GM19452 (cell line): ENCODE measurements at regions not wholly inside any gene's neighbourhood (a gene's known extent, or its start where the extent isn't known, plus 50 kb on each side); places are given as distances from the start of the nearest gene placed in this dataset.
A peak's percentile ranks its signal among the peaks of the same experiment; 100 is the strongest.

Source experiments
- ATAC-seq: cut with Tn5 transposase; IDR thresholded peaks from one replicate; pipeline ENCODE4 v1.9.1; 2021; ENCODE audit not compliant: unreplicated experiment

DNA sequence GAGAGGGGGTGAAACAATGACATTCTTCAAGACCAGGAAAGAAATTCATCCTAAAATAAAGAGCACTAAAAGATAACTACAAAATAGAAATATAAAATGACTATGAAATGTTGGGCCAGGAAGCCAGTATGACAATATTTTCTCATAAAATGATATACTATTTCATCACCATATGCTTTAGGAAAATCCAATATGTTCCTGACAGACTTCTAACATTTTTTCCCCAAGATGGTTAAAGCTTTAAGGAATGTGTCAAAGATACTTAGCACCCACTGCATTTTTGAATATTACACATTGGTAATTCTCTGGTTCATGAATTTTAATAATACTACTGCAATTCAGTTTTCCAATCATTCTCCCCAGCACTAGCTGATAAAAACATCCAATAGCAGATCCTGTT lies 87.7 kb upstream of the PLEKHG7 start:
- no peak for ATAC-seq

DNA sequence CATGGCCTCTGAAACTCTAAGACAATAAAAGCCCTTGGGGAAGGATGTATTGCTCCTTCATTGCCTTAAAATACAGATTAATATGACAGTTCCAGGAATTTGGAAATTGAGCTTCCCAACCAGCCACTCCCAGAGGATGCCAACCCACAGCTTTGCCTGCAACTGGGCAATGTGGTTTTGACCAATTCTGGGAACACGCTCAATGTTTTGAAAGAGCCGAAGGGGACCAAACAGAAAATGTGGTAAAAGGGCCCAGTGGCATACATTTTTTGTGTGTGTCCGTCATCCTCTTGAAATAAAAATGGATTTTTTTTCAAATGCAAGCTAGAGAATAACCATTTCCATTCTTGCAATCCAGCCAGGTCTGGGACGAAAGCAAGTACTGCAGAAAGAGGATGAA lies 88.3 kb upstream of the PLEKHG7 start:
- no peak for ATAC-seq

DNA sequence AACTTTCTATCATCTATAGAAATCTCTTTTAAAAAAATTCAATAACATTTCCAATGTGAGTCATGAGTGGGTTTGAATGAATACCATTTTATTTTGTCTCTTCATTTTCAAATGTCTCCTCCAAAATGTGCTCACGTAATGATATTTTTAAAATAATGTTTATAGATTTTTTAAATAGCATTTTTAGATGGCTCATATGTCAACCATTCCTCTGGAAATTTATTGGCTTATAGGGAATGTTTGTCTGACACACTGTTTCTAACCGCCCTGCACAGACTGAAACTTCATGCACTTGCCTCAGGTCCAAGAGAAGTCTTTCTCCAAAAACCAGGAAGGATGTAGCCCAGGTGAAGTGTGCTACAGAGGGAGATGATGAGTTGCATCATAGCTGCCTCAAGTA lies 88.8 kb upstream of the PLEKHG7 start:
- no peak for ATAC-seq

DNA sequence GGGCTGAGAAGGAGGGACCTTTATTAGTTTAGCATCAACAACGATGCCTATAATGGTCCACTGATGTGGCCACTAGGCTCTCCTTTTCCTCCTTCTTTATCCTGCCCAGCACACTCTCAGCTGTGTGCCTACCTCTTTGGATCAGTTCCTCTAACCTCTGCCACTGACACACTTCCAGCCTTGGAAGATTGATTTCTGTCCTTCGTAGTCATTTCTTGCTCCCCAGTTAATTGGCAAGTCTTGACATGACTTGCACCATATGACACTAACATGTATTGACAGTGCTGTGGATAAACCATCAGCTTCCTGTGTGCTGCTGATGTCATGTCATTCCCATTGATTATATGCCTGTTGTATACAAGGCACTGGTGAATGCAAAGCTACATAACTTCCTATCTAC lies 90.2 kb upstream of the PLEKHG7 start:
- ATAC-seq: no peak

DNA sequence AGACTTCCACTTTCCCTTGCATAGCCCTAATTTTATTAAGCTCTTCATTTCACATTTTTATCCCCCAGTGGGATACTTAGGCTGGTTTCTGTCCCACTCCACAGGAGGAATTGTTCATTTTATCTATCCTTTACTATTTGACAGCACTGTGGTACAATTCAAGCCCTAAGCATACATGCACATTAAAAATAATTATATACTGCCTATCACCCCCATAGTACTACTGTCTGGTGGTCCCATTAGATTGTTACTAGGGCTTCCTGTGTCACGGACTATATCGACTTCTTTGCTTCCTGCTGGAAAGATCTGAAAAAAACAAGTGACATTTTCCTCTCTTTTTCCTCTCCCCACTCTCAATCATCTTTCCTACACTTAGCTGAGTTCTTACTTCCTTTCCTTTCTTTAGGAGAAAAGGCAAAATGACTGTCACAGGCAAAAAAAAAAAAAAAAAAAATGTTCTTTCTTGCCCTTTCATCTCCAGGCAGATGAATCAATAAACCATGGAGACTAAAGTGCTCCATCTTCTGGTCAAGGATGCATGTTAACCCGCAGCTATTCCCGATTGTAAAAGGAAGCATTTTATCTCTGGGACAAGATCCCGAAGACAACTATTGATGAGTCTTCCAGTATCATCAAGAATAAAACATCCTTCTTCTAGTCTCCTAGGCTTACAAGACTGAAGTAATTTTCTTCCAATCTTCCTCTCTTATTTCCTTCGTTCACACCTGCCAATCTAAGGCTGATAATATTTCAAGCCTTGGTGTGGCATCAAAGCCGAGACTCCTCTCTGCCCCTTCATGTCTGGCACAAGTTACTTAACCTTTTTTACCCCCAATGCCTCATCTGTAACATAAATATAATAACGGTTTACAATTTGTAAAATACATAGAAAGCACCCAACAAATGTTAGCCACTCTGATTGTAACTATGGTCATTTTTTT lies 94.4 kb upstream of the PLEKHG7 start:
- no peak for ATAC-seq

DNA sequence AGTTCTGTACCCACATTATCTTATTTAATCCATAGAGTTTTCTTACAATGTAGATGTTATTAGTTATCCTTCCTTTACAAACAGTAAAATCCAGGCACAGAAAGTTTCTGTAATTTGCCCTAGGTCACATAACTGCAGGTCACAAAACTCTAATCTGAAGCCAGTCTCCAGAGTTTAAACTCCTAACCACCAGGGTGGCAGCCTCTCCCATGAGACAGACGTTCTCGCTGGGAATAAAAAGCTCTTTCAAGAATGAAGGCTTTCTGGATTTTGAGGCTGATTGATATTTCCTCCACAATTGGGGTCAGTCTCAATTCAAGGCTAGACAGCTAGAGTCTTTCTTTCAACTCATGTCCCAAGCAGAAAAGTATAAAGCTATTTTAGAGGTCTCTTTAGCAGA lies 95.8 kb upstream of the PLEKHG7 start:
- no peak for ATAC-seq

DNA sequence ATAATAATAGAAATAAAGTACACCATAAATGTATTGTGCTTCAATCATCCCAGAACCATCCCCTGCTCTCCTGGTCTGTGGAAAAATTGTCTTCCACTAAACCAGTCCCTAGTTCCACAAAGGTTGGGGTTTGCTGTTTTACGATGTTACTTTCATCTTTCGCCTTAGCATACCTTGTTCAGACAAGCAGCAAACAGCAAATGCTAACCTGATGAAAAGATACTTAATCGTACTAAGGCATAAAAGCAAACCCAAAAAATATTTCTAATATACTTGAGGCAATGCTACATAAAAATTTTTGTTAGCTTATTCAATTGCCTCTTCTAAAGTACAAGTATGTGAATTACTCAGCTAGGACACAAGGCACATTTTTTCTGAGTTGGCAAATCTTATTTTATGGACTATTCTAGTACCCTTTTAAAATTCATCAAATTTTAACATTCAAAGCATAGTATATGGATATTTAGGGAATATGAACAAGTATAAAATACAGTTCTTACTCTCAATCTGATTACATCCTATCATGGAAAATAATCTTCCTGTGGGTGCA lies 97.1 kb upstream of the PLEKHG7 start:
- no peak for ATAC-seq

DNA sequence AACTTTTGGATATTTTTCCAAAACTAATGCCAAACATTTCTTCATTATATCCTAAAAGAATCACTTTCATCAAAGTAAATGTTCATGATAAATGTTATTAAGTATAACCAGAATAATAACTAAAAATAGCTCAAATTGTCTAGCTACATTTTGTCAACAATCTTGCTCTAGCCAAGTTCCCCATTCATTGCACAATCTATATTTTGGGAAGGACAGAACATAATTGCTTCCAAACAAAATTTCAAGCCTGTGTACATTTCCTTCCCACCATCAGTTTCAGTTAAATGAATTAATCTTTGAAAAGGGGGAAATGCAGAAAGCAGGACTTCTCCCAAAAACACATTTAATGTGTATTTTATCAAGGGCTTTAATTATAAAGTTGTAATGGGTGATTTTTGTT lies 98.0 kb upstream of the PLEKHG7 start:
- no peak for ATAC-seq

DNA sequence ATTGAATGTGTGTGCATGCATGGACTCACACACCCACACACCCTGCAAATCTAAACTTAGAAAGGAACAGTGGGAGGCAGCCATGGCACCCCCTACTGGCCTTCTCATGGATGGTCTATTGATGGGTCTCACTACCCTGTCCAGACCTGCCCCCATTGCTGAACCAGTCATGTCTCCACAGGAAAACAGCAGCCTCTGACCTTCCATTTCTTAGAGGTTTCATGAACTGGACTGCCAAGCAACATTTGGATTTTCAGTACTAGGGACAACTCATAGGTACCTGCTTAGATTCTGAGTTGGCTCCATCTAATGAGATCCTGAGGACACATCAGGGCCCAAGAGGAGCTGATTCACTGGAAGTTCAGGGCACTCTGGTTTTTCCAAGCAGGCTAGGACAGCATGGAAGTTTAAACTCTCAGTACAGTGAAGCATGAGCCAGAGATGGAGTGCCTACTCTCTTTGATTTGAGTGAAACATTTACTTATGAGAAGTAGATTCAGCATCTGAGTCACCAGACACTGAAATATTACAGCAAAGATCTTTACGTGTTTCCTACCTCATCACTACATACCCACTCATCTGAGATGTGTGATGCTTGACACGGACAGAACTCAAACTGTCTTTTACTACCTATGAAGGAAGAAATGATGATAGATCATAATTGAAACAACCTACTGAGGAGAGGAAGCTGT lies 98.9 kb upstream of the PLEKHG7 start:
- no peak for ATAC-seq

DNA sequence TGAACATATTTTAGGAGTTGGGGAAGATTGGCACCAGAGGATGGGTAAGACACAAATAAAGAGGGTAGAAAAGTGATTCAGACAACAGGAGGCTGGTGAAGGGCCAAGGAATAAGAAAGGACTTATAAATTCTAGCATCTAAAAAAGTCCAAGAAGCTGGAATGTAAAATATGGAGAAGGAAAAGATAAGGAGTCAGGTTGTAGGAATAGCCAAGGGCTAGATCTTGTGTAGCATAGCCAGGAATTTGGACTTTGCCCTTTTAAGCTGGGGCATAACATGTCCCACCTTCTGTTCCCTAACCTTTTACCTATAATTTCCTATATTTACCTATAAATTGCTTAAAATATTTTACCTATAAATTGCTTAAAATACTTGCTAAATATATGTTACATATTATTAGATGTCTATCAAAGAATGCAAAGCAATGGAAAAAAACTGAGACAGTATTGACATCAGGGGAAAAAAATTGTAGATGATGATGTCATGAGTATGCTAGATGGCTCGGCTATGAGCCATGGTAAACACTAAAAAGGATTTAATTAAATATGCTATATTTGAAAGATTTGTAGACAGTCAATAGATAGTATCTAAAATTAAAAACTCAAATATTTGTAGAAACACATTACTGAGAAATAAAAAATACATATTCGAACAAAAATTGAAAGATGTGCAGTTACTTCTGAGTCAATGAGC lies 99.7 kb upstream of the PLEKHG7 start:
- no peak for ATAC-seq

DNA sequence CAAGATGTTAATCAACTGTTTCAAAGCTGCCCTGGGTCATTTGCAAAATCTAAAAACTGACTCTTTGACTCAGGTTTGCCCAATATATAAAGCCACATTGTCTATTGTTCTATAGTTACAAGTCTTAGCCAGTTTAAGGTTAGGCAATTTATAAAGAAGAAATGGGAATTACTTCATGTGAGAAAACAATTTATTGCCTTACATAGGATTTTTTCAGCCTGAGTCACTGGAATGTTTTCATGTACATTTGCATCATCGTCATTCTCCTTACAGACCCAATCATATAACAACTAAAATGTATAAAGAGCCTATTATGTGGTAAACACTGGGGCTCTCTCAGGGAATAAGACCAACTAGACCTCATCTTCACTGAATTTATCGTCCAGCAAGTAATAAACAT lies 100.3 kb upstream of the PLEKHG7 start:
- ATAC-seq: no peak

DNA sequence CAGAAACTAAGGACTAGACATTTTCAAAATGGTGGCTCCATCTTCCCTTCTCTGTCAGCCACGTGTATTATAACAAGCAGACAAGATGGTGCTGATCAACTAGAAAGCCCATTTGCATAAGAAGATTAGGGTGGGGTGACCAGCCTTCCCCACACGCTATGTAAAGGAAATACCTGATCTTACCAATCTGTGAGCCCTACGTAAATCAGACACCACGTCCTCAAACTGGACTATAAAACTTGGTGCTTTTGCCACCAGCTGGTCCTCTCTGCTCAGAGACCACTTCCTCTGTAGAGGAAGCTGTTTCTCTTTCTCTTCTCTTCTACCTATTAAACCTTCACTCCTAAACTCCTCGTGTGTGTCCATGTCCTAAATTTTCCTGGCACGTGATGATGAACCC lies 101.1 kb upstream of the PLEKHG7 start:
- ATAC-seq: no peak

DNA sequence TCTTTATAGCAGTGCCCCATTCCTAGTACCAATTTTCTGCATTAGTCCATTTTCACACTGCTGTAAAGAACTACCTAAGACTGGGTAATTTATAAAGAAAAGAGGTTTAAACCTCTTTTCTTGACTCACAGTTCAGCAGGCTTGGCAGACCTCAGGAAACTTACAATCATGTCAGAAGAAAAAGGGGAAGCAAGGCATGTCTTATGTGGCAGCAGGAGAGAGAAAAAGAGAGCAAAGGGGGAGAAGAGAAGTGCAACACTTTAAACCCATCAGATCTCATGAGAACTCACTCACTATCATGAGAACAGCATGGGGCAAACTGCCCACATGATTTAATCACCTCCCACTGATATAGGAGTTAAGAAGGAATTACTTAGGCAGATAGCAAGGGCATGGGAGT lies 101.6 kb upstream of the PLEKHG7 start:
- no peak for ATAC-seq

DNA sequence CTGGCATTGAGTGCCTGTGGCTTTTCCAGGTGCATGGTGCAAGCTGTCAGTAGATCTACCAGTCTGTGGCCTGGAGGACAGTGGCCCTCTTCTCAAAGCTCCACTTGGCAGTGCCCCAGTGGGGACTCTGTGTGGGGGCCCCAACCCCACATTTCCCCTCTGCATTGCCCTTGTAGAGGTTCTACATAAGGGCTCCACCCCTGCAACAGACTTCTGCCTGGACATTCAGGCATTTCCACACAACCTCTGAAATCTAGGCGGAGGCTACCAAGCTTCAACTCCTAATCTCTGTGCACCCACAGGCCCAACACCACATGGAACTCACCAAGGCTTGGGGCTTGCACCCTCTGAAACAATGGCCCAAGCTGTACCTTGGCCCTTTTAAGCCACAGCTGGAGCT lies 102.7 kb upstream of the PLEKHG7 start:
- no peak for ATAC-seq

DNA sequence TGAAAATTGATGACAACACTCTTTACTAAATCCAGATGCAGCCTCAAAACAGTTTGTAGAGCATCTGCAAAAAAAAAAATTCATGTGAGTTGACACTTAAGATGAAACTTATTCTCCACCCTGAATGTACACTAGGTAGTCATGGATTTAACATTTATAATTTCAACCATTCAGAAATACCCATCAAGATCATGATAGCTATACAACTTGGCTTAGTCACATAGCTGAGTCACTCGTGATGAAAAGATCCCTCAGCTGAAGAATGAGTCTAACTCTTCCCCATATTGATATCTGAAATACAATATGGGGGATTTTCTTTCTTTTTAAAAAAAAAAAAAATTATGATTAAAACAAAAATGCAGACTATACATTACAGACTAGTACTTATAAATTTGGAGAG lies 104.8 kb upstream of the PLEKHG7 start:
- no peak for ATAC-seq

DNA sequence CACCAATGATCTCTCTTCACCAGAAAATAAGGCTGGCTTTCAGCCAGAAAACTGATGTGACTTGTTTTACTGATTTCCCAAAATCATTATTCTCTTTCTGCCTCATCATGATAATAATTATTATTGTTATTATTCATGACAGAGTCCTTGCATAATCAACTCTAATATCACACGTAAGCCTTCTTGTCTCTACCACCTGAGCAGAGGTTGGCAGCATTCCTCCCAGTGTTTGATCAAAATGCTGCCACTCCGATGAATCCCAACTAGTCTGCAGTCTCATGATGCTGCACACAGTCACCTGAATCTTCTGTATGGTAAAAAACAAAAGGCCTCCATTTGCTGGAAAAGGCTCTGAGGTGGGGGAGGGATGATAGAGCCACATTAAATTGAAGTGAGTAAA lies 105.7 kb upstream of the PLEKHG7 start:
- no peak for ATAC-seq

DNA sequence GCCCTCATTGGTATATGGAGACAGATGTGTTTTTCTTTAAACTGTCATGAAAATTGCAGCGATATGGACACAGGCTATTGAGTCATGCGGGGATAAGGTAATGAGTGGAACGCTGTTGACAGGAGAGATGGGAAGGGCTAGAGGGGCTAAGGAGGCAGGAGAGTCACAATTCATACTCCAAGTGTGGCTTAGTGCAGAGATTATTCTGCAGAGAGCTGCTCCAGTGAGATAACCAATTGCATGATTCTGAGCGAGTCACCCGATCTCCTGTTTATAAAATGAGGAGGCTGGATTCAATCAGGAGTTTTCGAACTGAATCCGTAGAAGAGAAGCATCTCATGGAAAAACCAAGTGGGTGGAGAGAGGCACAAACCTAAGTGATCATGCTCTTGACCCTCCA lies 106.4 kb upstream of the PLEKHG7 start:
- no peak for ATAC-seq

DNA sequence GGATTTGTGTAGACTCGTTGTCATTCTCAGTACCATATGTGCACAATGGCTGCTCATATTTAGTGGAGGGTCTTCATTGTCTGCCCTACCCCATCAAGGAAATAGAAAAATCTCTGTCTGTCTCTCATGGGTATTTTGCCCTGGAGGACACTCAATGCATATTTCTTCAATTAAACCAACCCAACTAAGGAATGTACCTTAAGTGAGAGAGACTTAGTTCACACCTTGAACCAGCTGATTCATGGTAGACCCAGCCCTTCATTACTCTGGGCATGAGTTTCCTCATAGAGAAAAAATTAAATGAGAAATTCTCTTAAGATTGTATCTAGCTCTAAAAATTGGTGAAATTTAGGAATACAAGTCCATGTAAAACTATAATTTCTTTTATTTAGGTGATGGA lies 107.1 kb upstream of the PLEKHG7 start:
- no peak for ATAC-seq

DNA sequence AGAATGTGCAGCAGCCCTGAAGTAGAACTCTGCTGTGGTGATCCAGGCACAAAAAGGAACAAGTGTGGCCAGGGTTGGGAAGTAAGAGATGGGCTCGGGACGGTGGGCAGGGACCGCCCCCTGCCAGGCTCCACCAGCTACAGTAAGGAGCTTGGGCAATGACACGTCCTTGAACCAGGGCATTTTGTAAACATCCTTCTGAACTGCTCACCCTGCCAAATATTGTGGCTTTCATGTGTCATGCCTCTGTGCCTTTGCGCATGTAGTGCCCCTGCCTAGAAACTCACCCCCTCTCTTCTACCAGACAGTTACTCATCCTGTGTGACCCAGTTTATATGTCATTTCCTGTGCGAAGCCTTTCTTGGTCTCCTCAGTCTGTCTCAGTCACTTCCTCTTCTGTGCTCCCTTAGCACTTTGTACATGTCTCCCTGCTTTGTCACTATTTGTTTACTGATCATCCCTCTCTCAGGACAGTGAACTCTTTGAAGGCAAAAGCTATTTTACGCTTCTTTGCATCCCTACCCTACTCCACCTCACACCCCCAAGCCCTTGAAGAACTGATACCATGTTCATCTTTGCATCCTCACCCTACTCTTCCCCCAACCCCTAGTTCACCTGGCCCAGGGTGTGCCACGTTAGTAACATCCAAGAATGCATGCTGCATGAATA lies 108.9 kb upstream of the PLEKHG7 start:
- peak; percentile 100 for ATAC-seq

DNA sequence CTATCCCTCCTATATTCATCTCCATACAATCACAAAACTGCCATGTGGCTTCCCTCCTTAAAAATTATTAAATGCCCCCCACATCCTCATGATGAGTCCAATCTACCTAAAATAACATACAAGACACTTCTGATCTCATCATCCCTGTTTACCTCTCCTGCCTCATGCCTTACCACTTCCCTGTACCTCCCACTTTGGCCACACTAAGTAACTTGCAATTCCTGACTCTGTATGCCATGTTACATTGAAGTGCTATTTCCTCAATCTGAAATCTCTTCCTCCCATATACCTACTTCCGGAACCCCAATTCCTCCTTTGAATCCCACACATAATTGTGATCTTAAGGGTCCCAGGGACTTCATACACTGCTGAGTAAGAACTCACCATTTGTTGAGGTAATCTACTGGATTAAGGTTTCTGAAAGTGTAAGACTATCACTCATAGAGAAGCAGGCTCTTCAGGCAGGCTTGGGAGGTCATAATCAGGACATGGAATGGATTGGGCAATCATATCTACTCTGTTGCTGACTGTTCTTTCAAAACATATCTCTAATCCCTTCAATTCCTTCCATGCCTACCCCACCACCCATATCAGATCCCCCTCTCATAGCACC lies 117.6 kb upstream of the PLEKHG7 start:
- ATAC-seq: no peak

DNA sequence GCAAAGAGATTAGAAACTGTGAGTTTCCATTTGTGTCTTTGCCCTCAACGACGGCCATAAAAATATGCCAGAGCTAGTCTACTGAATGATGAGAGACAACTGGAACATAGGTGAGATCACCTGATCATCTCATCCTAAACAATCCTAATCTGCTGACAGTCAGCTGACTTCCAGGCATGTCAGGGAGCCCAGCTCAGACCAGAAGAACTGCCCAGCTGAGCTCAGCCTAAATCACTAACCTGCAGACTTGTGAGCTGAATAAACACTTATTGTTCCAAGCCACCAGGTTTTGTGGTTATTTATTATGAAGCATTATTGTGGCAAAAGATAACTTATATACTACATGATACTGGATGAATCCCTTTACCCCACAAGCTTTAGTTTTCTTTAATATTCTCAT lies 118.9 kb upstream of the PLEKHG7 start:
- no peak for ATAC-seq
